GM12874 (cell line): ENCODE measurements at regions not wholly inside any gene's neighbourhood (a gene's known extent, or its start where the extent isn't known, plus 50 kb on each side); places are given as distances from the start of the nearest gene placed in this dataset.

Experiments
- TF ChIP-seq, protein P1 (sequence below): IDR thresholded peaks from 2 replicates; pipeline ENCODE4 v1.5.1; 2011; ENCODE audit warnings: low read depth, mild to moderate bottlenecking, control low read depth, low read length, moderate library complexity; ENCODE audit not compliant: insufficient read depth

DNA sequence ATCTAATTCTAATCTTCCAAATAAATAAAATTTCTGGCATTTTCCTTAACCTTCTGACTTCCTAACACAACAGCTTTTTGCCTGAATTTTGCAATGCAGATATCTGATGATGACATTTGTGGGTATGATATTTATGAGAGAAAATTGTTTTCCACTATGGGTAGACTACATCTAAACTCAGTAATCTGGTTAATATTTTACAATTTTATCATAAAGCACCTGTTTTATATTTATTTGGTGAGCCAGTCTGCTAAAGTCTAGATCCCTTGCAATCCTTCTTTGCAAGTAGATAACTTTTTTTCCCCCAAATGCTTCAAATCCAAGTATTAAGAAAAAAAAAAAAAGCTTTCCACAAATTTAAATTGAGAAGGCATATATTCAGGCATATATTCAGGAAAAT lies 246.2 kb upstream of the DAB2 start:
- TF ChIP-seq, protein P1, sequence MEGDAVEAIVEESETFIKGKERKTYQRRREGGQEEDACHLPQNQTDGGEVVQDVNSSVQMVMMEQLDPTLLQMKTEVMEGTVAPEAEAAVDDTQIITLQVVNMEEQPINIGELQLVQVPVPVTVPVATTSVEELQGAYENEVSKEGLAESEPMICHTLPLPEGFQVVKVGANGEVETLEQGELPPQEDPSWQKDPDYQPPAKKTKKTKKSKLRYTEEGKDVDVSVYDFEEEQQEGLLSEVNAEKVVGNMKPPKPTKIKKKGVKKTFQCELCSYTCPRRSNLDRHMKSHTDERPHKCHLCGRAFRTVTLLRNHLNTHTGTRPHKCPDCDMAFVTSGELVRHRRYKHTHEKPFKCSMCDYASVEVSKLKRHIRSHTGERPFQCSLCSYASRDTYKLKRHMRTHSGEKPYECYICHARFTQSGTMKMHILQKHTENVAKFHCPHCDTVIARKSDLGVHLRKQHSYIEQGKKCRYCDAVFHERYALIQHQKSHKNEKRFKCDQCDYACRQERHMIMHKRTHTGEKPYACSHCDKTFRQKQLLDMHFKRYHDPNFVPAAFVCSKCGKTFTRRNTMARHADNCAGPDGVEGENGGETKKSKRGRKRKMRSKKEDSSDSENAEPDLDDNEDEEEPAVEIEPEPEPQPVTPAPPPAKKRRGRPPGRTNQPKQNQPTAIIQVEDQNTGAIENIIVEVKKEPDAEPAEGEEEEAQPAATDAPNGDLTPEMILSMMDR: no peak

DNA sequence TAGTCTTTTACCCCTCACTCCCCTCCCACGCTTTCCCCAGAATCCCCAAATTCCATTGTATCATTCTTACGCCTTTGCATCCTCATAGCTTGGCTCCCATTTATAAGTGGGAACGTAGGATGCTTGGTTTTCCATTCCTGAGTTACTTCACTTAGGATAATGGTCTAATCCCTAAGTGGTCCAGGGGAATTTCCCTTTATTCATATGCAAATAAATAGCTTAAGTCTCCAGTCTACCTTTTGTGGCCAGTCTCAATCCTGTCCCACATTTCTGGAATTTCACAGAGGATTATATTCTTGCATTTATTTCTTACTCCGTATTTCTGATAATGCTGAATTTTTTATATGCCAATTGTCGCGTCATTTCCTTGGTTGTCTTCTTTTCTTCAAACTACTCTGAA lies 245.6 kb upstream of the DAB2 start:
- TF ChIP-seq, protein P1: no peak

DNA sequence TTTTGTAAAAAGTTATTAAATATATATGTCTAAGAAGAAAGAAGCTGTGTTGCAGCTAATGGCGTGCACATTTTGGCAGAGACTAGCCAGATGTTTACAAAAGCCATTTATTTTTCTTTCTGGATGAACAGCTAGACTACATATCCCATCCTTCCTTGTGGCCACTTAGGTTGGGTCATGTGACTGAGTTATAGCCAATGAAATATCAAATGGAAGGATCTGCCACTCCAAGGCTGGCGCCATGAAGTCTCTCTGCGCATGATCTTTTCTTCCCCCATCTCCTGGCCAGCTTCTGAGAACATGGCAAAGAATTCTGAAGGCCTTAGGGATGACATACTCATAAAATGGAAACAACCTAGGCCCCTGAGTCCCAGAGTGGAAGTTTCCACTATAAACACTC lies 244.2 kb upstream of the DAB2 start:
- TF ChIP-seq, protein P1: no peak

DNA sequence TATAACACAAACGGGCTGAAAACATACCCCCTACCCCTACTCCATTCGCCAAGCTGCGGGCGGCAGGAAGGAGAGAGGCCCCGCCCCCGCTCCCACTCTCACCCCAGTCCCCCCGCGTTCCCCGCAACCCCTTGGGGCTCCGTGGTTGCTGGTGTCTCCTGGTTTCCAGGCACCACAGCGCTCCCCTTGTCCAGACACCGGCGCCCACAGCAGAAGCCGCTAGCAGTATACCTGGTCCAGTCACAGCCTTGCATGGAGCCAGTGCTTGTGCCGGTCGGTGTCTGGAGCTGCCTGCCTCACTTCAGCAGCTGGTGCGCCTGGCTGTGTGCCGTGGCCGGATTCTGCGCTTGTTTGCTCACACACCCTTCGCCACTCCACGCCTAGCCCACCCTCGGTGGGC lies 240.5 kb upstream of the DAB2 start:
- TF ChIP-seq, protein P1: no peak

DNA sequence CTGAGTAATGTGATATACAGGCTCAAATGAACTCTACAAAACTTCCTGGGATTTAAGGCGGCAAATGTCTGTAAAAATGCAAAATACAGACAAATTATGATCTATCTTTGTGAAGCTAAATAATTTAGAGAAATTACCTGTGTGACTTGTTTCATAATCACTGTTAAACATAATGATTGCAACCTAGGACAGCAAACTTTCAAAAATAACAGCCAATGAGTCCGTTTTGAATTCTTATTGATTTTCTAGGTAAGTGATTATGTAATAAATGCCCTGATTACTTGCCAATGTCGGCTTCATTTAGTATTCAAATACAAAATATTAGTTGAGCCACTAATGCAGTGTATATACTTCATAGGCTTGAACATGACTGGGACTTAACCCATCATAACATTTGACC lies 238.2 kb upstream of the DAB2 start:
- TF ChIP-seq, protein P1: no peak

DNA sequence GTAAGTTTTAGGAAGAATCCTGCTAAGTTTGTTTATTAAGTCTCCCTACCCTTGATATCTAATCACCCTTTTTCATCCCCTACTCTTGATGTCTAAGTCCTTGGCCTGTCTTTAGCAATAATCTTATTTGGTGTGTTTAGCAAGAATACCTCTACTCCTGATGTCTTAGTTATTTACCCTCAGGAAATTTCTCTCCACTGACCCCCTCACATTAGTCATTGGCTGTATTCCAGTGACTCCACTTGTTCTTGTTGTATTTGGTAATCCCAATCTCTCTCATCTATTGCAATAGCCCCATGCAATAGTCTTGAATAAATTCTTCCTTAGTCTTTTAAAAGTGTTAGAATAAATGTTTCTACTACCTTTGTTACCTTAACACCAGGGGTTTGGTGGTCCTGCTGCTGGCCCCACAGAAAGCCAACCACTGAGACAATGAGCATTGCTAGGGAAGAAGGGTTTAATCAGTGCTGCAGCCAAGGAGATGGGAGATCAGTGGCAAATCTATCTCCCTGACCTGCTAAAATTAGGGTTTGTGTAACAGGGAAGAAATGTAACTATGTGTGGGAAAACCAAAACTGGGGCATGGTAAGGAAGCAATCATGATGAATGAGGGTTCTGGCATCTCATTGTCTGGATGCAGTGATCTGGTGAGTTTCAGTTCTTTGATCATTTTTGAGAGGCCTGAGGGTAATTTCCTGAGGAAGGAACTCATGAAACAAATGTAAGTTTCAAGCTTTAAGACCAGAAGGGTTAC lies 236.4 kb upstream of the DAB2 start:
- TF ChIP-seq, protein P1: no peak

DNA sequence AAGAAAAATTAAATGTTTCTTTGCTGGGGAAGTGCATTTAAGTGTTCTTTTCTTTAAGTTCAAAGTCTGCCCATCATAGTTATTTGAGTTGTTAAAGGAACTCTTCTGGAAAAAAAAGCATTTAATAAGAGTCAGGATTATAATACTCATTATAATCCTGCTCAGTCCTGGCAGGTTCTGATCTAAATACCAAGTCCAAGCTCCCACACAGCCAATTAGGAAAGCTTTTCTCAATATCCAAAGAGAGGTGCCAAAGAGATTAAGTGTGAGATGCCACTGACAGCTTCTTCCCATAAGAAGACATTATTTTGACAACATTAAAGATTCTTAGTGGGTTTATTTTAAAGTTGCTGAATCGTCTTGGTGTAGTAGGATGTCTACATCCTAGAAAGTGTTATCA lies 235.2 kb upstream of the DAB2 start:
- TF ChIP-seq, protein P1: no peak
